Suppressor macrophage treated with lipopolysaccharide for 4 hours (primary cell): ENCODE measurements at regions not wholly inside any gene's neighbourhood (a gene's known extent, or its start where the extent isn't known, plus 50 kb on each side); places are given as distances from the start of the nearest gene placed in this dataset.
"Not testable (repeated sequence)": the region's sequence is repeated elsewhere in the genome, so short reads cannot be mapped to it uniquely, and the experiment has no call there.

Experiments used
- DNase-seq: peaks from one replicate; pipeline ENCODE4 v3.0.0-alpha.2; 2020

DNA sequence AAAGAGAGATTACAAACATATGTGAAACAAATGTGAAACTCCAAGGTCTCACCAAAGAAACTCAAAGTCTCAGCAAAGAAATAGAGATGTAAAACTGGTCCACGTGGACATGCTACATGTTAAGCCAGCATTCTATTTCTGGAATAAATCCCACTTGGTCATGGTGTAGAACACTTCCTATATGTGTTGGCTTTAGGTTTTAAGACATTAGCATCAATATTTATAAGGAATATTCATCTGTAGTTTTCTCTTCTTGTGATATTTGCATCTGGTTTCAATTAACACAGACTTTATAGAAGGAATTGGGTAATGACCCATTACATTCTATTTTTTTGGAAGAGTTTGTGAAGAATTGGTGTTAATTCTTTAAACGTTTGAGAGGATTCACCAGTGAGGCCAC, 133.1 kb downstream of the COPS8 start:
- DNase-seq: no peak

DNA sequence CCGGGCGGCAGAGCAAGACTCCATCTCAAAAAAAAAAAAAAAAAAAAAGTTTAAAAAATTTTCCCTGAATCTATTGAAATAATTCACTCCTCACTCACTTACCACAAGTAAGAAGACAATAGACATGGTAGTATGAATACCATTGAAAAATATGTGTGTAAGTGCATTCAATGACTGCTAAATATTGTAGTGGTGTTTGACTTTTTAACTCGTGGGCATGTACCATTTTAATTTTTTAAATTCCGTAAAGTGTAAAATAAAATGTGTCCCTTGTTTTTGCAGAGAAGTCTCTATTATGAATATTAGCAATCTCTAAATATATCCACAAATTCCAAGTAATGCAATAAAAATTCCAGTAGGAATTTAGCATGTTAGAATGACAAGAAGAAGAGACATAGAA, 134.1 kb downstream of the COPS8 start:
- no peak for DNase-seq

DNA sequence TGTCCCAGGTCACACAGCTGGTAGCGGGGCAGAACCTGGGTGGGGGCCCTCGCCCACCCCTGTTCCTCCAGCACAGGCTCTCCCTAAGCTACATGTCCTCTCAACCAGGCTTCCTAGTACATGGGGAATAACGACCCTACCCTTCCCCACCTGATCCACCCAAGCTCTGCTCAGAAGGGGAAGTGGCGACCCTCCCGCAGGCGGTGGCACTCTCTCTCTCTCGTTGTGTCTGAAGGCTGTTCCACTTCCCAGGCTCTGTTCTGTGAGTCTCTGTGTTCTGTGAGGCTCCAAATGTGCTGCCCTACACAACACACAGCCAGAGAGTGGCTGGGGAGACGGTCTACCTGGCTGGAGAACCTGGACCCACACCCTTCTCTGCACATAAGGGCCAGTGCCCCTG, 135.8 kb downstream of the COPS8 start:
- DNase-seq: no peak

DNA sequence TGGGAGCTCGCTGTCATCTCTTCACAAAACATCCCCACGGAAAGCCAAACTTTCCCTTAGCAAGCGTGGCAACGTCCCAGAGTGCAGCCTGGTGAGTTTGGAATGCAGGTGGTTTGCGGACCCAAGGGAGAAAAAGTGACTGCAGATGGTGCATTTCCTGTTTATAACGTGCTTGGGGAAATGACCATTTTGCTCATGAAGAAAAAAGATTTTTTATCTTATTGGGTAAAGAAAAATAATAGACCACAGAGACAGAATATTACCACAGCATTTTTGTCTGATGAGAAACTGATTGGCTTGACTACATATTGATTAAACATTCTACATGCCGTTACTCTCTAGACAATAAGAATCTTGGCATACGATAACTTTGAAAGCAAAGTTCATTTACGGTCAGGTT, 136.5 kb downstream of the COPS8 start:
- DNase-seq: no peak

DNA sequence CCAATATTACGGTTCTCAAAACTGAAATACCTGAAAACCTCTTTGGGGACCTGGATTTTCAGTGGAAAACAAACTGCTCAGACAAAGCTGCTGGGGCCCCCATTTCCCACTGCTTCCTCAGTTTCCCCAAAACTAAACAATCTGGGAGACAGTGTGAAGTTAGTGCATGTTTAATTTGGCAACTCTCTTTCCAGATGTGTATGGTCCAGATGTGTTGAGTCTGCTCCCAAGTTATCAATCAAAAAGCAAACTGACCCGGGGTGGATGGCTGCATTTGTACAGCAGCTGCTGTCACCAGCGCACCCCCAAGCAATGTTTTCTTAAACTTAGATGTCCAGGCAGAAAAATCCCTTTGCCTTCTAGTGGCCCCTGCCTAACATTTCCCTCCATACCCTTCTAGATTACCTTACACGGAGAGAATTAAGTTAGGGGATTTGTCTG, 136.9 kb downstream of the COPS8 start:
- DNase-seq: no peak

GRCh38 chr2:237223201-237223861, 137.6 kb downstream of the COPS8 start:
- no peak for DNase-seq

DNA sequence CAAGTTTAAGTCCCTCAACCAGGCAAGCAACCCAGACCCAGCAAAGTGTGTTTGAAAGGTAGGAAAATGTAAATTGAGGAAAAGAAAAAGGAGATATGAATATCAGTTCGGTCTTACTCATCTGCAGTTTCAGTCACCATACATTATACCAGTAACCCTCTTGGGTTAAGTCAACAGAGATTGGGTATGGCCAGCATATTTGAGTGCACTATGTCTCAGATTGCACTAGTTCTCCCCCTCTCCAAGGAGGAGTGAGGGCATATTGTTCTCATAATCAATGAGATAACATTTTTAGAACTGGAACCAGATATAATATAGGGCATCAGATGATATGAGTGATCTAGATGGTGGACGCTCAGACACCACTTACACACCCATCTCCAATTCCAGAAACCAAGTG, 141.5 kb downstream of the COPS8 start:
- DNase-seq: no peak

DNA sequence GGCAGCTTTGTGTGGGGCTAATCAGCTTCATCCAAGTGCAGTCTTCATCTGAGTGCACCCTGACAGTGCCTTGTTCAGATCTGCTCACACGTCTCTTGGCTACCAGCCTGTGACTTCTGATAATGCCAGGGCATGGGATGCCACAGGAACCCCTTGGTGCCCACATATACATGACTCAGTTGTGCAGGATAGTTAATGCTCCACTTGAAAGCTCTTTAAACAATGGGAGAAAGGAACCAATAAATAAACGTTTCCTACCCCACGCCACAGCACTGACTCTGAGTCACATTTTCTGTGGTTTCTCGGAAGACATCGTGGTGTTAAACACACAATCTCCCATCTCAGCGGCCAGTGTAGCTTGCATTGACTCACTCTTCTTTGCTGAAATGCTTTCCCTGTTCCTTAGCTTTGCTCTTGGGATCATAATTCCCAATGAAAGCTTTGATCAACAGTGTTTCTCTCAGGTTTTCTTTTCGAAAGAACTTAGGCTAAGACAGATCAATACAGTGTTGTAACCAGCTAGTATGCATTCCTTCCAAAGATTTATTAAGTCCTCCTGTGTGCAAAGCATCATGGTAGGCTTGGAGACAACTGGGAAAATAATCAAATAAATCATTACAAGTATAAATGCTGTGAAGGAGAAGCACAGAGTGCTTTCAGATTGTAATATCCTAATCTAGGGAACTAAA, 142.0 kb downstream of the COPS8 start:
- DNase-seq: peak; percentile 57

GRCh38 chr2:237228281-237228625, 142.6 kb downstream of the COPS8 start:
- no peak for DNase-seq

DNA sequence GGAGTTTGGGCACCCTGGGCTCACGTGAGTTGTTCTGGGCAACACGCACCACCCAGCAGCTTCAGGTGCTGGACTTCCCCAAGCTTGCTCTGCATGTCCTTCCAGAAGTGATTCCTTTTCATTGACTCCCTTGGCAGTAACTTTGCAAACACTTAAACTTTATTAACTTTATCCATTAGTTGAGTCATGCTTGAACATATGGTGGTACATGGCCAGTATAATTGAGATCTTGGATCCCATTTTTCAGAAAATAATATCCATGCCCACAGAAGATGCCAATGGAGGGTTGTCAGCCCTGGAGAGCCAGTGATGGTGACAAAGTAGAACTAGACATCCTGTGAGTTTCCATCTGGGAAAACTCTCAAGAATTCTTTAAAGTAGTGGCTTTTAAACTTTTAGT, 144.2 kb downstream of the COPS8 start:
- DNase-seq: no peak

- DNase-seq: no peak
Measured at GRCh38 chr2:237230355-237230754, 144.7 kb downstream of the COPS8 start.

DNA sequence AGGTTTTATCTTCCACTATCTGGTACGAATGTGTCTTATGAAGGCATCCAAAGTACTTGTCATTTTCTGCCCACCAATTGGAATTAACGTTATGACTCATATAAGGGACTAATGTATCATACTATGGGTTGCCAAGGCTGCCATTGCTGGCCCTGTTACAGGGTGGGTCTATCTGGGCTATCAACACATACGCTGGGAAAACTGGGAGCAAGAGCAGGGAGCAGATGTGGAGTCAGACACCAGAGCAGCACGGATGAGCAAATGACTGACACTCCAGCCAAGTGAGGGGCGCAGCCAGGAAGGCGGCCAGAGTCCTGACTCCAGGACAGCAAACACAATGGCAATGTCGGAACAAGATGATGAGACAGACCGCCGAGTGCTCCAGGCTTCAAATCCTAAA, 145.9 kb downstream of the COPS8 start:
- DNase-seq: no peak

DNA sequence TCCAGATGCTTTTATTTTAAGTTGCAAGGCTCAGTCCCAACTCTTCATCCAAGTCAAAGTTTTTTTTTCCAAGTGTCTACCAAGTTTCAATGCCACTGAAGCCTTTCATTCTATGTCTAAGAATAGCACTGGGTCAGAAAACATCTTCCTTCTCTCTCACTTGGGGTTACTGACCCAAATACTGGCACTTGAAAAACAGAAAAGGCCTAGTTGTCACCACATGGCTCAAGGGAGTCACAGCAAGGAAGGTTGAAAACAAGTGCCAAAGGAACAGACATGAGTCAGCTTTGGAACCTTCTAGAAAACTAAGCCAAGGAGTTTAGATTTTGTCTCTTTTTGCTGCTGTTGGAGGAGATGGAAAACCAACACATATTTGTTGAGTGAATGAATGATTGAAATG, 146.5 kb downstream of the COPS8 start:
- no peak for DNase-seq

DNA sequence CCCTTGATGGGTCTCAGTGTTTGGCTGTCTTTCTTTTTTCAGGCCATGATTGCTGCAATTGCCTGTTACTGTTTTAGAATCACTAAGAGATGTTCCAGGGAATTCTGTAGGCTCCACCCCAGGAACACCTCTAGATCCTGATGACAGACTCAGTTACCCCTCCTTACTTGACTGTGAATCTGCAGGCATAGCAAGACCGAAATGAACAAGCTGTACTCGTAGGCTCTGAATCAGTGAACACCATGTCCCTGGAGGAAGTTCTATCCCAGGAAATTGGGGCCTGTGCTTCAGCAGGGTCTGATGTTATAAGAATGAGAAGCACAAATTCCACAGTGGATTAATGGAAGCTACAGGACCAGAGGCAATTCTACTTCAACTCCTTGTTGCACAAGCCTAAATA, 148.6 kb downstream of the COPS8 start:
- DNase-seq: no peak

- DNase-seq: no peak
Measured at GRCh38 chr2:237235383-237236095, 149.8 kb downstream of the COPS8 start.

DNA sequence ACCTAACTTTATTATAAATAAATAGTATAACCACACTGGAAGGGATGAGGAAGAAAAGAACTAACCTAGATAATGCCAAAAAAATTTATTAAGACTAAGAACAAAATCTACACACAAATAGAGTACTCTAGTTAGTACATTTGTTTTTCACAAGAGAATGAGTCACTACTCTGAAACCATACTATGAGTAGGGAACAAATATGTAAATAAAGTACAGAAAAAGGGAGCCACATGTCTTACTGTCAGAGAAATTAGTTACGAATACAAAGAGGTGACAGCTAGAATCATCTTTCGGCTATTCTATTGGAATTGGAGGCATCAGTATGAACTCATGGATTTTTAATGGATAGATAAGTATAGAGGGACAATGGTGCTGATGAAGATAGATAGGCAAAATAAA, 150.5 kb downstream of the COPS8 start:
- DNase-seq: no peak

DNA sequence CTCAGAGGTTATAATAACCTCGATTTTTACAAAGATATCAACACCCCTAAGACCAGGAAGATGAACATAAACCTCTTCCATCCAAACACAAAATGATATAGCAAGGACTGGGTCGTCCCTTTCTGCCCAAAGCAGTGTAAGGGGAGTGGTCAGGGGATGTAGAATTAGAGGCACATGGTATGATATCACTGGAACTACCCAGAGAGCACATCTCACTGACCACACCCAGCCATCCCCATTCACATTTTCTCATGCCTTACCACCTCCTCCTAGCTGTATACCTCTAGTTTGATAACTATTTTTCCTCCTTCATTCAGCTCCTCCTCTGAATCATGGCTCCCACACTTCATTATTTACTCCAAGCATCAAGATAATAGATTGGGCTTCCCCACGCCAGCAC, 152.6 kb downstream of the COPS8 start:
- DNase-seq: no peak

GRCh38 chr2:237240252-237240651, 154.6 kb downstream of the COPS8 start:
- no peak for DNase-seq

- DNase-seq: not testable (repeated sequence)
Measured at GRCh38 chr2:237240868-237241267, 155.2 kb downstream of the COPS8 start.

DNA sequence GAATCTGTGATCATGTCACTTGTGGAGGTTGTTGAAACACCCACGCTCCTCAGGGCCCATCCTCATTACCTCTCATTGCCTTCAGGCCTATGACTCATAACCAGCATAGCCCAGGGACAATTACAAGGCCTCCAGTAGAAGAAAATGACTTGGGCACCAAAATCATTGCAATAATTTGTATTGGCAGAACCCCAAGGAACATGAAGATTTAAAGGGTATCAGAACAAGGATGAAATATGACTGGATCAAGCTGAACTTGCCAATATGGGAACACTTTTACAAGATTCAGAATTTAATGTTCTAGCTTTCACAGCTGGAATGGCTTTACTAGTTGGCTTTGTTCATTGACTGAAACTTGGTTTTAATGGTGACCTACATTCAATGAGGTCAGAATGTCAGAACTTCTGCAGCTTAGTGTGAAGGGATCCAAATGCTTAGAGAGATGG, 156.4 kb downstream of the COPS8 start:
- DNase-seq: peak; percentile 36

- DNase-seq: no peak
Measured at GRCh38 chr2:237243487-237243886, 157.8 kb downstream of the COPS8 start.

- DNase-seq: no peak
Measured at GRCh38 chr2:237244178-237244577, 158.5 kb downstream of the COPS8 start.

DNA sequence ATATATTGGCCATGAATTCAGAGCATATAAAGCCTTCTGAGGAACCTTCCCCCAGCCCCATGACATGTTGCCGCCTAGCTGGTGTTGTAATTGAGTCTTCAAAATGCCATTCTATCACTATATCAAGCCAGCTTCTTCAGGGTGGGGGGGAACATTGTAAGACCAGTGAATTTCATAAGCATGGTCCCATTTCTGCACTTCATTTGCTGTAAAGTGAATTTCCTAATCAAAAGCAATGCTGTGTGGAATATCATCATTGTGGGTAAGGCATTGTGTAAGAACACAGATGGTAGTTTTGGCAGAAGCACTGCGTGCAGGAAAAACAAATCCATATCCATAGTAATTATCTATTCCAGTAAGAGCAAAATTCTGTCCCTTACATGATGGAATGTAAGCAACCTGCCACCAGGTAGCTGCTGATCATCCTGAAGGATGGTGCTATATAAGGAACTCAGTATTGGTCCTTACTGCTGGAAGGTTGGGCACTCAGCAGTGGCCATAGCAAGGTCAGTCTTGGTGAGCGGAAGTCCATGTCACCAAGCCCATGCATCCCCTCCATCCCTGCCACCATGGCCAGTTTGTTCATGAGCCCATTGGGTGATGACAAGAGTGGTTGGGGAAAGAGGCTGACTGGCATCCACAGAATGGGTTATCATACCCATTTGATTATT, 159.4 kb downstream of the COPS8 start:
- DNase-seq: peak; percentile 39

DNA sequence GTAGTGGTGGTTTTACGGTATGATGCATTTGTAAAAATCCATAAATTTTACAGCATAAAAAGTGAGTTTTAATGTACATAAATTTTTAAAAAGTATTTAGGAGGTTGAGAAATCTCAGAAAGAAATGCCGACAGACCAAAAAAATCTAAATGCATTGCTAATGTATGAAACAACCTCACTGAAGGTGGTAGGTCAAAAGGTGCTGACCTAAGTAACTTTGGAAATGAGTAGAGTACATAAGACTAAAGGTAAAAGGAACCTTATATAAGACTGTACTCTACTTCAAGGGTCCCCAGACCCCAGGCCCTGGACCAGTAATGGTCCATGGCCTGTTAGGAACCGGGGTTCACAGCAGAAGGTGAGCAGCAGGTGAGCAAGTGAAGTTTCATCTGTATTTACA, 163.4 kb downstream of the COL6A3 start:
- DNase-seq: no peak
